DOHH2 (cell line): ENCODE measurements at regions not wholly inside any gene's neighbourhood (a gene's known extent, or its start where the extent isn't known, plus 50 kb on each side); places are given as distances from the start of the nearest gene placed in this dataset.

Experiments
- CTCF ChIP-seq: fragments of 200-600 bp; sonication (generic); IDR thresholded peaks from one replicate; pipeline ENCODE4 v1.5.1; 2014; ENCODE audit warnings: antibody characterized with exemption, mild to moderate bottlenecking, low read depth, low read length; ENCODE audit not compliant: poor library complexity, severe bottlenecking
- EZH2phosphoT487 ChIP-seq: fragments of 200-600 bp; sonication (generic); IDR thresholded peaks from 2 replicates; pipeline ENCODE4 v1.6.1; 2017; ENCODE audit warnings: borderline replicate concordance, mild to moderate bottlenecking, antibody characterized with exemption, low read length, moderate library complexity, mixed read lengths

GRCh38 chr6:167705211-167705750 lies 121.4 kb upstream of the AFDN start:
- TF ChIP-seq CTCF (no peak), EZH2phosphoT487 (no peak)
